ENCODE measurements at regions not wholly inside any gene's neighbourhood (a gene's known extent, or its start where the extent isn't known, plus 50 kb on each side); places are given as distances from the start of the nearest gene placed in this dataset.

- Histone ChIP-seq H3K36me3 (ENCODE audit: control insufficient read depth, insufficient read depth, low read length) (no peaks in the 10 kb centered on the region), H3K27me3 (replicated peaks; ENCODE audit: control insufficient read depth, insufficient read depth, low read length) (no peaks in the 10 kb centered on the region), H3K4me3 (replicated peaks; ENCODE audit: low read depth, low read length) (no peak overlapping the region)
- no peak for DNase-seq (ENCODE audit: extremely low read depth, insufficient read length)
- no peak for TF ChIP-seq CTCF (IDR thresholded peaks at IDR 0.05; ENCODE audit: insufficient read depth, low read length, poor library complexity, severe bottlenecking)
These were observed 80.8 kb downstream of the CAPZA3 start for GRCh38 chr12:18818579-18819268.

GRCh38 chr12:18819484-18819883 is 81.6 kb downstream of the CAPZA3 start:
- DNase-seq (ENCODE audit: extremely low read depth, insufficient read length), result no peak
- Histone ChIP-seq H3K4me3 (replicated peaks; ENCODE audit: low read depth, low read length) (no peak overlapping the region), H3K36me3 (ENCODE audit: control insufficient read depth, insufficient read depth, low read length) (no peaks in the 10 kb centered on the region), H3K27me3 (replicated peaks; ENCODE audit: control insufficient read depth, insufficient read depth, low read length) (no peaks in the 10 kb centered on the region)
- TF ChIP-seq CTCF (IDR thresholded peaks at IDR 0.05; ENCODE audit: insufficient read depth, low read length, poor library complexity, severe bottlenecking), result no peak

GRCh38 chr12:18823461-18823860 is 85.5 kb downstream of the CAPZA3 start:
- Histone ChIP-seq H3K36me3 (ENCODE audit: control insufficient read depth, insufficient read depth, low read length) (no peaks in the 10 kb centered on the region), H3K4me3 (replicated peaks; ENCODE audit: low read depth, low read length) (no peak overlapping the region), H3K27me3 (replicated peaks; ENCODE audit: control insufficient read depth, insufficient read depth, low read length) (no peaks in the 10 kb centered on the region)
- no peak for DNase-seq (ENCODE audit: extremely low read depth, insufficient read length)
- no peak for TF ChIP-seq CTCF (IDR thresholded peaks at IDR 0.05; ENCODE audit: insufficient read depth, low read length, poor library complexity, severe bottlenecking)

- no peak for DNase-seq (ENCODE audit: extremely low read depth, insufficient read length)
- no peak for TF ChIP-seq CTCF (IDR thresholded peaks at IDR 0.05; ENCODE audit: insufficient read depth, low read length, poor library complexity, severe bottlenecking)
- Histone ChIP-seq H3K36me3 (ENCODE audit: control insufficient read depth, insufficient read depth, low read length) (no peaks in the 10 kb centered on the region), H3K27me3 (replicated peaks; ENCODE audit: control insufficient read depth, insufficient read depth, low read length) (no peaks in the 10 kb centered on the region), H3K4me3 (replicated peaks; ENCODE audit: low read depth, low read length) (no peak overlapping the region)
These were observed 86.4 kb downstream of the CAPZA3 start for GRCh38 chr12:18824287-18824686.

GRCh38 chr12:18825138-18825537 is 87.2 kb downstream of the CAPZA3 start:
- DNase-seq (ENCODE audit: extremely low read depth, insufficient read length), result no peak
- Histone ChIP-seq H3K27me3 (replicated peaks; ENCODE audit: control insufficient read depth, insufficient read depth, low read length) (no peaks in the 10 kb centered on the region), H3K36me3 (ENCODE audit: control insufficient read depth, insufficient read depth, low read length) (no peaks in the 10 kb centered on the region), H3K4me3 (replicated peaks; ENCODE audit: low read depth, low read length) (no peak overlapping the region)
- no peak for TF ChIP-seq CTCF (IDR thresholded peaks at IDR 0.05; ENCODE audit: insufficient read depth, low read length, poor library complexity, severe bottlenecking)

- no peak for DNase-seq (ENCODE audit: extremely low read depth, insufficient read length)
- Histone ChIP-seq H3K36me3 (ENCODE audit: control insufficient read depth, insufficient read depth, low read length) (no peaks in the 10 kb centered on the region), H3K4me3 (replicated peaks; ENCODE audit: low read depth, low read length) (no peak overlapping the region), H3K27me3 (replicated peaks; ENCODE audit: control insufficient read depth, insufficient read depth, low read length) (no peaks in the 10 kb centered on the region)
- TF ChIP-seq CTCF (IDR thresholded peaks at IDR 0.05; ENCODE audit: insufficient read depth, low read length, poor library complexity, severe bottlenecking), result no peak
These were observed 90.0 kb downstream of the CAPZA3 start for GRCh38 chr12:18827913-18828312.
